HG03097 (cell line): ENCODE measurements at regions not wholly inside any gene's neighbourhood (a gene's known extent, or its start where the extent isn't known, plus 50 kb on each side); places are given as distances from the start of the nearest gene placed in this dataset.

Experiments
- ATAC-seq: cut with Tn5 transposase; IDR thresholded peaks from one replicate; pipeline ENCODE4 v1.9.1; 2021; ENCODE audit not compliant: unreplicated experiment, low FRiP score

DNA sequence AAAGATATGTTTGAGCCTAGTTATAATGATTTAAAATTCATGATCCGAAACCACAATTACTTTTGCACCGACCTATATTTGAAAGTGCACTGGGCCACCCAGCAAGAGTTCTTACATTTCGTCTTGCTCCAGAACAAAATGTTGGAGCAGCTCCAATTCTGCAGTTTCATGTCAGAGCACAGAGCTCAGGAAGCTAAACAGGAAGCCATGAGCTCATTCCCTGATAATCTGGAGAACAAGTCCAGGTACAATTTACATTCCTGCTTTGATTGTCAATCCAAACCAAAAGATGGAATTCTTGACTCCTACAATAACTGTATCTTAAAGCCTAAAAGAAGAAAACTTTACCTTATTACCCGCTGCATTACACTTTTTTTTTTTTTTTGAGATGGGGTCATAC, 131.8 kb downstream of the KCTD12 start:
- no peak for ATAC-seq

GRCh38 chr13:76751278-76751677, 134.9 kb downstream of the KCTD12 start:
- ATAC-seq = no peak

- ATAC-seq = no peak
Observed at GRCh38 chr13:76750126-76750525, 136.1 kb downstream of the KCTD12 start.

GRCh38 chr13:76745261-76746200, 140.7 kb downstream of the KCTD12 start:
- peak; percentile 73 for ATAC-seq

DNA sequence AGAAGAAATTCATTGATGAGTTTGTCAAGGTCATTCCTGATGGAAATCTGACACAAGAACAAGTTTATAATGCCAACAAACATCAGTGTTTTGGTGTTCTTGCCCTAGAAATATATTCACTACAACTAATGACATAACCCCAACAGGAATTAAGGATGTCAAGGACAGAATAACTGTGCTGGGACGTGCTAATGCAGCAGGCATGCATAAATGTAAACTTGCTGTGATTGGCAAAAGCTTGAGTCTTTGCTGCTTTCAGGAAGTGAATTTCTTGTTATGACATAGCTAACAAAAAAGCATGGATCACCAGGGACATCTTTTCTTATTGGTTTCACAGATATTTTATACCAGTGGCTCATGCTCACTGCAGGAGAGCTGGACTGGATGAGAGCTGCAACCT, 144.6 kb downstream of the KCTD12 start:
- ATAC-seq = no peak

DNA sequence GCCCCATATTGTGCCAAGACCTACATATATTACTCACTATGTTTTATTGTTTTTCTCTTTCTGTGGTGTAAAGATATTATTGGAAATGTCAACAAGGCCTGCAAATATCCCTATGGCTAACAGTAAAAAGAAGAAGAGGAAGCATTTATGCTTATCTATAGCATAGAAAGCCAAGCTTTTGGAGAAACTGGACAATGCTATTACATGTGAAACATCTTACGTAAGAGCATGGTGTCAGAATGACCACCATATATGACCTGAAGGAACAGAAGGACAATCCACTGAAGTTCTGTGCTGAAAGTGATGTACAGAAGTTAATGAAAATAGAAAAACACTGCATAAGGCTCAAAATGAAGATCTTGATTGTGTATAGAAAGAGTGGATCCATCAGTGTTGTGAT, 145.2 kb downstream of the KCTD12 start:
- ATAC-seq = no peak

GRCh38 chr13:76738616-76739015, 147.6 kb downstream of the KCTD12 start:
- ATAC-seq = no peak

DNA sequence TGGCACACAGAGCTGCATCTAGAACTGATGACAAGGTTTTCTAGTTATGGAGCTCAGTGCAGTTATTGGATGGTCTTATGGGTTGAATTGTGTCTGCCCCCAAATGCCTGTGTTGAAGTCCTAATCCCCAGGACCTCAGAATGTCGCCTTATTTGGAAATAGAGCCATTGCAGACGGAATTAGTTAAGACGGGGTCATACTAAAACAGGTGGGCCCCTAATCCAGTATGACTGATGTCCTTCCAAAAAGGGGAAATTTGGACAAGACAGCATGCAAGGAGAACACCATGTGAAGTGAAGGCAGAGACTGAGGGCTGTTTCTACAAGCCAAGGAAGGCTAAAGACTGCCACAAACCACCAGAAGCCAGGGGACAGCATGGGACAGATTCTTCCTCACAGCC, 148.7 kb downstream of the KCTD12 start:
- ATAC-seq = no peak

GRCh38 chr13:76735641-76736040, 150.6 kb downstream of the KCTD12 start:
- no peak for ATAC-seq

DNA sequence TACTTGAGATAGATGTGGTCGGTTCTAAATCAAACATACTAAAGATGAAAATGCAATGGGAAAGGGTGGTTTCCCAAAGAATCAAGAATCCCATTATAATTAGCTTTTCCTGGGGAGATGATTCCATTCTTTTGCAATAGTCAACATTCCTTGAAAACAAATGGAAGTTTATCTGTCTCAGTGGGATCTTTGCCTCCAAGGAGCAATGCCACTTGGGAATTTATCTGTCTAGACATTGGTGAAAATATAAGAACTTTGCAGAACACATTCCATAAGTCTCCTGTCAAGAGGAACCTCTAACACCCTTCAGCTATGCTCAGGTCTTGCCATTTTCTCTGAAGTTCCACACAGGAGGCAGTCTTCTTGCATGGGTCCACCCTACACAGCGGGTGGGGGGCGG, 152.5 kb downstream of the KCTD12 start:
- no peak for ATAC-seq

- ATAC-seq = no peak
Observed at GRCh38 chr13:76732367-76732766, 153.8 kb downstream of the KCTD12 start.

- ATAC-seq = no peak
Observed at GRCh38 chr13:76730220-76730619, 156.0 kb downstream of the KCTD12 start.

DNA sequence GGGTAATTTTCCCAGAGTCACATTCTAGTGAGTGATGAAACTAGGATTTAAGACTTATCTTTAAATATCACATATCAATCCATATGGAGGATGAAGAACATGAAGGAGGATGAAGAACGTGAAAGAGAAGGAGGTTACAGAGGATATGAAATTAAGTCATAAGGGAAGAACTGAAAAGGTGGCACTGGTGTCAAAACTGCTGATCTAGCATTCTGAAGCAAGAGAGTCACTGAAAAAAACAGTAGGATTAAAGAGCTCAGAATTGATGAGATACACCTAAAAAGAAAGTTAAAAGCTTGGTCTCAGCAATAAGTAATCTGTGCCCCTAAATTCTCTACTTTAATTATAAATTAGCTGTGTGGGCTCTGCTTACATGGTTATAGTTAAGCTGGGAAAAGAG, 156.5 kb downstream of the KCTD12 start:
- no peak for ATAC-seq

DNA sequence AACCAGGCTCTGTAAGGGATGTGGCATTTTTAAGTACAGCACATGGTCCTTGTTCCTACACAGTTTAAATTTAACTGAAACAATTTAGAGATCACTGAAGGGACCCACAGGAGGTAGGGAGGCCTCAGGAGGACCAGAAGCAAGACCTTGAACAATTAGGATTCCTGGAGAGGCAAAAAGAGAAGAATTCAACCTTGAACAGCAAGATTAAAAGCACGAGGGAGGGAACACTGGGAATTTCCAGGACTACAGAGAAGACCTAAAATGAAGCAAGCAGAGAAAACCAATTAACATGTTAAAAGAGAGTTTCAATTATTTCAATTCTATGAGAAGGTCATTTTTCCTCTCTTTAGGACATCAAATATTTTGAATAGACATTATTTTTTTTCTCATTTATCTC, 160.3 kb downstream of the KCTD12 start:
- no peak for ATAC-seq

DNA sequence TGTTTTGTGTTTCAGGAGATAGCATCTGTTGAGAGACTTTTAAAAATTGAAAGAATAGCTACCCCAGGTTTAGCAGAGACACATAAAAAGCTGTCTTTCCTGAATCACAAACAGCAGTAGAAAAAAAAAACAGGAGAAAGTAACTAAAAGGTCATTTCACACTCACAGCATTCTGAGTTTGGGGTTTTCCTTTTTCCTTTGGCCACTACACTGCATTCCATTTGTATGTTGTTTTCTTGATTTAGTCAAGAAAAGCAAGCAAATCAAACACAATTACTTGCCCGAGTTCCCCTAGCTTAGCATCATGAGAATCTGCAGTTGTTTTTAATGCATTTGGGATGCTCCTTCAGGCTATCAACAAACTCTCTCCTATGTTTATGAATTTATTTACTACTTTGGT, 161.0 kb downstream of the KCTD12 start:
- ATAC-seq = no peak

DNA sequence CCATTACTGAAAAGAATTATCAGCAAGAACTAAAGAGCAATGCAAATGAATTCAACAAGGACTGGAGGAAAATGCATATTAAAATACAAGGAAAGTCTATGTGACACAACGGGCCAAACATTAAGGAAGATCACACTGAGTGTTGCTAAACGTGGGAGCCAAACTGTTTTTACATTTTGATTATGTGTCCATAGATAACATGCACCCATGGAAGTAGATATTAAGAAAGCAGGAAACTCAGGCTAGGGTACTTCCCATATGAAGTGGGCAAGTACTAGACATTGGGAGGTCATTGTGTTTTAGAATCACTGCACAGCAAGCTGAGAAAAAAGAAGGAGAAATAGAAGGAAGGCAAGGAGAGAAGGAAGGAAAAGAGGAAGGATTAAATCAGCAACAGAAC, 161.8 kb downstream of the KCTD12 start:
- ATAC-seq = no peak

- no peak for ATAC-seq
Observed at GRCh38 chr13:76723551-76724232, 162.5 kb downstream of the KCTD12 start.

DNA sequence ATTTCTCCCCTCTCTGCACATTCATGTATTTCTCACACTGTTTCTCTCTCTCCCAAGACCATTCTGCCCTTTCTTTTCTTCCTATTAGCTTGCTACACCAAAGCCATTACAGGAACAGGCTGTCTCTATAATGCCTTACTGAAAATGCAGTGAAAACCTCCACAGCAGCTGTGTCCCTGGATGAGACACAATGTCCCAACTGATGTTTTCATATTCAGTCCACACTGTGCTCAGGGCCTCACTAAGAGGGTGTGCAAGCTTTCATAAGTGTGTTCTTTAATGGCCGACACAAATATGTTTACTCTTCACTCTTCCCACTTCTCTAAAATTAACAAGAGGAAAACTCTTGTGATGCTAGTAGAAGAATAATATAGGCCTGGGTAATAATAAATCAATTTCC, 163.4 kb downstream of the KCTD12 start:
- ATAC-seq = no peak

- ATAC-seq = no peak
Observed at GRCh38 chr13:76720821-76721220, 165.4 kb downstream of the KCTD12 start.

GRCh38 chr13:76720416-76720815, 165.8 kb downstream of the KCTD12 start:
- no peak for ATAC-seq

- ATAC-seq = no peak
Observed at GRCh38 chr13:76719955-76720354, 166.2 kb downstream of the KCTD12 start.

DNA sequence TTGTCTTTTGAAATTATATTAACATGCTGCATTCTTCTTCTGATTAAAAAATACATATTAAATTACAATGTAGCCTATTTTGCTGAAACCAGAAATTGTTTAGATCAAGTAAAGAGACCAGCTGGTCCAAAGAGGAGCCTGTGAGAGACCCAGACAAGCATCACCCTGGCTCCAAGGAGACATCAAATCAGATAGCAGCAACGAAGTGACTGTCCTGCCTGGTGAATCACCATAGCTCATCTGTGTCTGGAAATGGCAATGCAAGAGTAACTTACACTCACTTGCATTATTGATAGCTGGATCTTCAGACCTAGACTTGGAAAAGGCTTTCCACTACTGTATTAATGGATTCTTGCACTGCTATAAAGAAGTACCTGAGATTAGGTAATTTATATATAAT, 169.1 kb downstream of the KCTD12 start:
- ATAC-seq = no peak
